Common myeloid progenitor, CD34-positive (primary cell): ENCODE measurements at regions not wholly inside any gene's neighbourhood (a gene's known extent, or its start where the extent isn't known, plus 50 kb on each side); places are given as distances from the start of the nearest gene placed in this dataset.

Experiments used
- CTCF ChIA-PET: fragments of 350-600 bp; sonication (Branson Sonifier 250); formaldehyde crosslinking; loops from one replicate; lab custom pipeline; 2021; ENCODE audit warnings: antibody characterized with exemption; lab: Charles Lee
- POLR2A ChIA-PET: fragments of 350-600 bp; sonication (Branson Sonifier 250); formaldehyde crosslinking; loops from one replicate; lab custom pipeline; 2021; ENCODE audit warnings: antibody characterized with exemption; lab: Charles Lee
- DNase-seq, 3 donors: peaks; one replicate each; pipeline versions ENCODE4 v3.0.0 to v3.0.0-alpha.2; 2013
- H3K27ac ChIP-seq, 2 experiments: 1 replicate in 1 of 2; 2 replicates in 1 of 2; pipeline ENCODE4 v1.7.0; 2013; ENCODE audit warnings: inconsistent platforms in 2 of 2, low read length in 2 of 2, mild to moderate bottlenecking in 2 of 2, low read depth in 1 of 2, moderate library complexity in 1 of 2; ENCODE audit not compliant: severe bottlenecking in 2 of 2, insufficient read depth in 1 of 2, poor library complexity in 1 of 2
- H3K27me3 ChIP-seq, 5 experiments: replicated peaks in 2 of 5; 1 replicate in 3 of 5; 2 replicates in 2 of 5; pipeline versions ENCODE4 v1.6.1 to v1.7.0; 2013; ENCODE audit warnings: low read length in 4 of 5, mild to moderate bottlenecking in 2 of 5, moderate library complexity in 2 of 5, inconsistent platforms in 1 of 5; ENCODE audit not compliant: insufficient read depth in 5 of 5, control insufficient read depth in 4 of 5
- H3K36me3 ChIP-seq, 4 experiments: 1 replicate in 2 of 4; 2 replicates in 2 of 4; pipeline versions ENCODE4 v1.6.1 to v1.7.0; 2013; ENCODE audit warnings: low read length in 3 of 4, control low read depth in 1 of 4, mild to moderate bottlenecking in 1 of 4; ENCODE audit not compliant: control insufficient read depth in 4 of 4, insufficient read depth in 4 of 4
- H3K4me1 ChIP-seq, 4 experiments: 1 replicate in 3 of 4; 2 replicates in 1 of 4; pipeline versions ENCODE4 v1.6.1 to v1.7.1; 2013; ENCODE audit warnings: low read length in 3 of 4, mild to moderate bottlenecking in 3 of 4, control low read depth in 1 of 4, inconsistent platforms in 1 of 4, moderate library complexity in 1 of 4; ENCODE audit not compliant: control insufficient read depth in 4 of 4, insufficient read depth in 4 of 4; ENCODE audit errors: control extremely low read depth in 1 of 4
- H3K4me3 ChIP-seq, 7 experiments: 1 replicate in 4 of 7; 2 replicates in 3 of 7; pipeline versions ENCODE4 v1.5.1 to v1.7.0; 2013; ENCODE audit warnings: mild to moderate bottlenecking in 7 of 7, low read length in 6 of 7, moderate library complexity in 6 of 7, inconsistent platforms in 2 of 7, low read depth in 2 of 7, control low read depth in 1 of 7; ENCODE audit not compliant: insufficient read depth in 4 of 7, control insufficient read depth in 1 of 7; ENCODE audit errors: extremely low read depth in 1 of 7
- H3K9me3 ChIP-seq, 5 experiments: 1 replicate in 4 of 5; 2 replicates in 1 of 5; pipeline versions ENCODE4 v1.6.1 to v1.7.1; 2013; ENCODE audit warnings: low read length in 4 of 5, mild to moderate bottlenecking in 2 of 5, inconsistent platforms in 1 of 5, low read depth in 1 of 5, moderate library complexity in 1 of 5; ENCODE audit not compliant: control insufficient read depth in 4 of 5, insufficient read depth in 2 of 5; ENCODE audit errors: control extremely low read depth in 1 of 5
- WGBS: methylation state at CpG from one replicate; pipeline ENCODE4 v1.1.5; 2013; ENCODE audit not compliant: insufficient coverage; 5-methylcytosine and 5-hydroxymethylcytosine counted together

DNA sequence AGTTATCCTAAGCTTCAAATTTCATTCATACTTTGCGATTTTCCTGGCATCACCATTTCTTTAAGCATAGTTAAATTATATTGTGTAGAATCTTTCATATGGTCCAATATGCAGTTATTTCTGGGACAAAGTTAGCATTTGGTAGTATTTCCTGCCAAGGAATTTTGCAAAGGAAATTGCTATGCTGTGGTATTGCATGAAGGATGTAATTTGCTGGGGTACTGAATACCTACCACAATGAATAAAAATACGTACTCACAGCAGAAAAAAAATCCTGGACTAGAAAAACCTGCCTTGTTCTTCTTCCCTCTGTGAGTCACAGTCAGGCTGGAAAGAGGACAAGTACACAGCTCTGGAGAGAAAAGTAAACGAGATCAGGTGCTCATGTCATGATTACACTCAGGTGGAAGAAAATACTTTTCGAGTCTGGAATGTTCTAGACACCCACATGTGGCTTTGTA lies 241.2 kb downstream of the PTBP2 start:
- Histone ChIP-seq H3K27ac (no peak overlapping the region), H3K27me3 (peaks cover 0 to 2% (median 0%) of the 10 kb centered on the region in 5 experiments), H3K36me3 (no peaks in the 10 kb centered on the region), H3K4me3 (no peak overlapping the region), H3K9me3 (no peaks in the 10 kb centered on the region), H3K4me1 (no peaks in the 10 kb centered on the region)
- ChIA-PET CTCF (no interaction called here), POLR2A (no interaction called here)
- no peak for DNase-seq
- 90% methylated on average over 2 of the region's 4 CpGs for WGBS

DNA sequence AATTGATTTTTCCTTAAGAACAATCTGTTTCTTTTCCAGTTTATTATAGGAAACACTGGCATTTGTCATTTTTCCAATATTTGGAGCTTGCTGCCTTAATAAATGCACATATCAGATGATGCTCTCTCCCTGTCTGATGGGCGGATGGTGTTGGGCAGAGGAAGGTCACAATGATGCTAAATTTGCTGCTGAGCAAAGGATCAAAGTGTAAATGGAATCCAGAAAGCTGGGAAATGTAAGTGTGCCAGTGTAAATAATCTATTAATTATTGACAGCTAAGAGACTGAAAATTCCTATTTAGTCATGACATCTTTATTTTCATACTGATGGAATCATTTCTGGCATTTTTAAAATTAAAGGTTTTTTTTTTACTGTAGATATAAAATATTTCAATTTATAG lies 243.2 kb downstream of the PTBP2 start:
- ChIA-PET CTCF (interaction anchor here (0.9 to 2.0 kb wide), 7 partner anchors 9 to 1504 kb away, joined by 3 to 11 read pairs (median 4); no protein-coding TSS in a partner anchor), POLR2A (no interaction called here)
- Histone ChIP-seq H3K9me3 (no peaks in the 10 kb centered on the region), H3K27me3 (peaks cover under 1 to 5% (median 3%) of the 10 kb centered on the region in 5 experiments), H3K27ac (no peak overlapping the region), H3K4me1 (no peaks in the 10 kb centered on the region), H3K4me3 (no peak overlapping the region), H3K36me3 (no peaks in the 10 kb centered on the region)
- 100% methylated on average over 1 of the region's 1 CpG for whole genome bisulfite sequencing
- no peak for DNase-seq

DNA sequence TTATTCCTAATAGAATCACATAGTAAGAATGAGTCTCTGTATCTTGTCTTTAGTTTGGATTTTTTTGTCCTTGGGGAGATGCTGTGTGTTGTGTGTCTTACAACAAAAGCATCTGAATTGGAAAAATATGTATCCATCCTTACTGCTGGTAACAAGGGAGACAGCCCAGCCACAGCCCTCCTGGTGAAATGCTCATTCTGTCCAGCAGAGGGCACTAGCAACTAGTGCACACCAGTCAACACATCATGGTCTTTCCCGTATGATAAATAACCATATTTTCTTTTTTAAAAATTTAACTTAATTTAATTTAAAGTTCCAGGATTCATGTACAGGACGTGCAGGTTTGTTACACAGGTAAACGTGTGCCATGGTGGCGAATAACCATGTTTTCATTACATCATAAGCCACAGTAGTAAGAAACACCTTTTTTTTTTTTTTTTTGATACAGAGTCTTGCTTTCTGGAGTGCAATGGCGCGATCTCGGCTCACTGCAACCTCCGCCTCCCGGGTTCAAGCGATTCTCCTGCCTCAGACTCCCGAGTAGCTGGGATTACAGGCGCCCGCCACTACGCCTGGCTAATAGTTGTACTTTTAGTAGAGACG lies 245.1 kb downstream of the PTBP2 start:
- CTCF ChIA-PET, result interaction anchor here (0.7 to 2.0 kb wide), 6 partner anchors 14 to 1502 kb away, joined by 3 to 9 read pairs (median 3); no protein-coding TSS in a partner anchor
- POLR2A ChIA-PET, result no interaction called here
- H3K27me3 ChIP-seq, result peaks cover 2 to 12% (median 3%) of the 10 kb centered on the region in 5 experiments
- H3K4me3 ChIP-seq, result peak overlapping the region in 2 of 7 experiments; percentile 24 to 39
- 65% methylated on average over 12 of the region's 15 CpGs for WGBS
- no peaks in the 10 kb centered on the region for H3K36me3 ChIP-seq
- no peak overlapping the region for H3K27ac ChIP-seq
- H3K4me1 ChIP-seq, result no peaks in the 10 kb centered on the region
- no peaks in the 10 kb centered on the region for H3K9me3 ChIP-seq
- DNase-seq, result peak; percentile 61 to 82 (median 73)

DNA sequence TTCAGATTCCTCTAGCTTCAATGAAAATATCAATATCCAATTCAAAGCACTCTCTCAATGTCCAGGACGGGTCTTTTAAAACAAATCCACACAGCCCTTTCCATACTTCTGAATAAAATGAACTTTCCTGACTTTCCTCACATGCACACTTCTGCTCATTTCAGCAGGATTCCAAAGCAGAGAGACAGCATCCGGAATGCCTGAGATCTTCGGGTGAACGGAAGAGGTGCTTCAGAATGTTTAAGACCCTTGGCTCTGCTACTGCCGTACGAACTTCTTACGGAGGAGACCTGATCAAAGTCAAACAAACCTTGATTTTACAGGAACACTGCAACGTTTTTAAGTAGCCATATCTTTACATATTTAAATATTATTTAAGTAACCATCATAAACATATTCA lies 245.7 kb downstream of the PTBP2 start:
- no peaks in the 10 kb centered on the region for H3K9me3 ChIP-seq
- no peak overlapping the region for H3K4me3 ChIP-seq
- no peaks in the 10 kb centered on the region for H3K4me1 ChIP-seq
- ChIA-PET POLR2A (no interaction called here), CTCF (interaction anchor here (0.7 to 1.2 kb wide), 4 partner anchors 15 to 729 kb away, joined by 3 read pairs; no protein-coding TSS in a partner anchor)
- WGBS, result 100% methylated on average over 4 of the region's 8 CpGs
- no peak overlapping the region for H3K27ac ChIP-seq
- no peaks in the 10 kb centered on the region for H3K36me3 ChIP-seq
- DNase-seq, result no peak
- peaks cover 2 to 12% (median 3%) of the 10 kb centered on the region in 5 experiments for H3K27me3 ChIP-seq

DNA sequence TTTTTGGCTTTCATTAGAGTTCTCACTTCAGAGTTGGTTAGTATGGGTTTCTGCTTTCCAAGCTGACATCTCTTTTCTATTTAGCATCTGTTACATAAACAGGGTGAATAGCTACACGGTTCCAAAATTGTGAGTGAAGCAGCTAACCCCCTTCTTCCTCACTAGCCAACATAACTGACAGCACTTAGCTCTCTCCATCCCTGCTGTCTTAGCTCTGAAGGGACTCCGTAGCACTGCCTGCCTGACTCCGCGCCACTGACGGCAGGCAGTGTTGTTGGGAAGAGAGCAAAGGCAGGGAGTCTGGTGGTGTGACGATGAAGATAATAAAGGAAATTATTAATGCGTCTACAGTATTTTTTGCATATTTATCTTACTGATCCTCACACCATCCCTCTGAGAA lies 247.0 kb downstream of the PTBP2 start:
- H3K27me3 ChIP-seq, result peaks cover 2 to 12% (median 3%) of the 10 kb centered on the region in 5 experiments
- H3K36me3 ChIP-seq, result no peaks in the 10 kb centered on the region
- no peak overlapping the region for H3K4me3 ChIP-seq
- no peaks in the 10 kb centered on the region for H3K4me1 ChIP-seq
- H3K27ac ChIP-seq, result no peak overlapping the region
- POLR2A ChIA-PET, result no interaction called here
- CTCF ChIA-PET, result interaction anchor here (1.3 kb wide), 1 partner anchor 1079 kb away, joined by 4 read pairs; no protein-coding TSS in a partner anchor
- H3K9me3 ChIP-seq, result no peaks in the 10 kb centered on the region
- no CpG with 5 or more reads among the region's 7 CpGs for WGBS
- no peak for DNase-seq

DNA sequence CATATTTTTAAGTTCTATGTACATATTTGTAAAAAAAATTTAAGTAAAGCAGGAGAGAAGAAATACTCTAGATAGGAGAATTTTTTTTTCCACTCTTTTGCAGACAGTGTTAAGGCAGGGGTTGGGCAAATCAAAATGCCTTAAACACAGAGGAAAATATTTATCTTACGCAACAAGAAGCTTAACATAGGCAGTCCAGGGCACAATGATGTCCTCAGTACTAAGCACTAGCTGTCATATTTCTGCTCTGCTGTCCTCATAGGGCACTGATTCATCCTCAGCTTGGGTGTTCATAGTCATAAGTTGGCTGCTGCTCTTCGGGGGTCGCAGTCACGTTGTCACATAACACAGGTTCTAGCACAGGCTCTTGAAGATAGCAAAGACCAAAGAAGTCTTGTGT lies 247.4 kb downstream of the PTBP2 start:
- ChIA-PET POLR2A (no interaction called here), CTCF (interaction anchor here (1.3 to 1.7 kb wide), 2 partner anchors 9 to 1078 kb away, joined by 4 read pairs; no protein-coding TSS in a partner anchor)
- H3K27ac ChIP-seq, result no peak overlapping the region
- WGBS, result 94% methylated on average over 4 of the region's 4 CpGs
- no peaks in the 10 kb centered on the region for H3K36me3 ChIP-seq
- no peak for DNase-seq
- H3K4me1 ChIP-seq, result no peaks in the 10 kb centered on the region
- H3K9me3 ChIP-seq, result no peaks in the 10 kb centered on the region
- H3K27me3 ChIP-seq, result peaks cover 2 to 12% (median 3%) of the 10 kb centered on the region in 5 experiments
- H3K4me3 ChIP-seq, result no peak overlapping the region

DNA sequence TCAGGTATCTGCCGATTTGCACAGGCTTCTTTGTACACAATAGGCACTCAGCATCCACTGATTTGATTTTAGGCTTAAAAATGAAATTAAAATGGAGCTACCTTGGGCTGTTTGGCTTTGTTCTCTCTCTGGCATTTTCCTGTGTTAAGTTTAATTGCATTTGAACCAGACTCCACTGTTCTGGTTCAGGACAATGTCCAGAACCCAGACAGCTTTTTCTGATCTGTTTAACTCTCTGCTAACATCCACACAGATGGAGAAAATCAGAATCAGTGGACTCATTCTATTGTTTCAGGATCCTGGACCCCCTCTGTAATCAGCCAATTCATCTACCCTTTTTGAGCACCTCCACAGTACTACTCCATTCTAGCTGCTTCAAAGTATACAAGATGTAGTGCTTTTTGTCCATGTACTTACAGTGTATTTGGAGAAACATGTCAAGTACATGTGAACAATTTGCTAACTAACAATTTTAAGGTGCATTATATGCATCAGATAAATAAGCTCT lies 248.1 kb downstream of the PTBP2 start:
- no CpG with 5 or more reads among the region's 1 CpG for WGBS
- H3K9me3 ChIP-seq, result no peaks in the 10 kb centered on the region
- CTCF ChIA-PET, result interaction anchor here (0.6 to 1.7 kb wide), 5 partner anchors 9 to 1085 kb away, joined by 3 to 4 read pairs (median 4); no protein-coding TSS in a partner anchor

More for the DNA sequence above, 248.1 kb downstream of the PTBP2 start:
- H3K27me3 ChIP-seq, result peaks cover 2 to 12% (median 3%) of the 10 kb centered on the region in 5 experiments
- no peak overlapping the region for H3K4me3 ChIP-seq
- POLR2A ChIA-PET, result no interaction called here
- no peak for DNase-seq
- no peaks in the 10 kb centered on the region for H3K36me3 ChIP-seq
- H3K4me1 ChIP-seq, result no peaks in the 10 kb centered on the region
- H3K27ac ChIP-seq, result no peak overlapping the region
